GM19452 (cell line): ENCODE measurements at regions not wholly inside any gene's neighbourhood (a gene's known extent, or its start where the extent isn't known, plus 50 kb on each side); places are given as distances from the start of the nearest gene placed in this dataset.

Source experiments
- ATAC-seq: cut with Tn5 transposase; IDR thresholded peaks from one replicate; pipeline ENCODE4 v1.9.1; 2021; ENCODE audit not compliant: unreplicated experiment

GRCh38 chr12:87795555-87795954 is 233.6 kb downstream of the C12orf50 start:
- no peak for ATAC-seq

- ATAC-seq, result no peak
Measured at GRCh38 chr12:87794854-87795253, 234.3 kb downstream of the C12orf50 start.

- ATAC-seq, result no peak
Measured at GRCh38 chr12:87793131-87793530, 236.1 kb downstream of the C12orf50 start.

- ATAC-seq, result no peak
Measured at GRCh38 chr12:87784350-87784749, 244.9 kb downstream of the C12orf50 start.

- ATAC-seq, result no peak
Measured at GRCh38 chr12:87783467-87783866, 245.7 kb downstream of the C12orf50 start.

GRCh38 chr12:87782838-87783237 is 246.4 kb downstream of the C12orf50 start:
- ATAC-seq, result no peak

- ATAC-seq, result no peak
Measured at GRCh38 chr12:87779858-87780498, 249.2 kb downstream of the C12orf50 start.

GRCh38 chr12:87779016-87779415 is 250.2 kb downstream of the C12orf50 start:
- no peak for ATAC-seq

GRCh38 chr12:87778065-87778464 is 251.1 kb downstream of the C12orf50 start:
- ATAC-seq, result no peak

- no peak for ATAC-seq
Measured at GRCh38 chr12:87775784-87776183, 253.4 kb downstream of the C12orf50 start.

GRCh38 chr12:87775051-87775450 is 254.2 kb downstream of the C12orf50 start:
- ATAC-seq, result no peak

- ATAC-seq, result no peak
Measured at GRCh38 chr12:87772401-87772800, 256.8 kb downstream of the C12orf50 start.

- ATAC-seq, result no peak
Measured at GRCh38 chr12:87768501-87769287, 260.5 kb downstream of the C12orf50 start.

- ATAC-seq, result no peak
Measured at GRCh38 chr12:87766044-87766443, 263.2 kb downstream of the C12orf50 start.

- no peak for ATAC-seq
Measured at GRCh38 chr12:87760943-87761342, 268.3 kb downstream of the C12orf50 start.

GRCh38 chr12:87758271-87758670 is 270.9 kb downstream of the C12orf50 start:
- ATAC-seq, result no peak

- no peak for ATAC-seq
Measured at GRCh38 chr12:87756721-87757120, 272.5 kb downstream of the C12orf50 start.

GRCh38 chr12:87756111-87756510 is 273.1 kb downstream of the C12orf50 start:
- no peak for ATAC-seq

GRCh38 chr12:87728931-87729593 is 300.1 kb downstream of the C12orf50 start:
- ATAC-seq, result no peak

- ATAC-seq, result no peak
Measured at GRCh38 chr12:87720967-87721366, 308.2 kb downstream of the C12orf50 start.

GRCh38 chr12:87704374-87704773 is 324.8 kb downstream of the C12orf50 start:
- ATAC-seq, result no peak

GRCh38 chr12:87690236-87690810 is 338.9 kb downstream of the C12orf50 start:
- no peak for ATAC-seq
